Right cardiac atrium (tissue), 5 donors: ENCODE measurements at regions not wholly inside any gene's neighbourhood (a gene's known extent, or its start where the extent isn't known, plus 50 kb on each side); places are given as distances from the start of the nearest gene placed in this dataset.

Source experiments
- ATAC-seq, 2 donors: fragments of 200-7000 bp; cut with Tn5 transposase; one replicate each; pipeline versions ENCODE4 v1.8.0 to v1.9.1; 2020; ENCODE audit warnings: moderate library complexity in 2 of 2, mild to moderate bottlenecking in 1 of 2
- DNase-seq, 3 donors: peaks; one replicate each; pipeline ENCODE4 v3.0.0-alpha.2; 2020
- H3K27ac ChIP-seq: one replicate; pipeline ENCODE4 v1.5.1; 2013; ENCODE audit warnings: mild to moderate bottlenecking, low read length, control low read depth, moderate library complexity
- H3K27me3 ChIP-seq: one replicate; pipeline ENCODE4 v1.6.1; 2013; ENCODE audit not compliant: control insufficient read depth, insufficient read depth
- H3K4me1 ChIP-seq: one replicate; pipeline ENCODE4 v1.6.1; 2013; ENCODE audit warnings: low read length; ENCODE audit not compliant: control insufficient read depth, insufficient read depth
- H3K4me3 ChIP-seq: one replicate; pipeline ENCODE4 v1.5.1; 2013; ENCODE audit warnings: low read length, control low read depth
- H3K9me3 ChIP-seq: one replicate; pipeline ENCODE4 v1.6.1; 2013; ENCODE audit warnings: low read length; ENCODE audit not compliant: control insufficient read depth
- WGBS: extraction: QIAGEN DNeasy Blood & Tissue Kit; methylation state at CpG from one replicate; pipeline ENCODE4 v1.1.7; 2013; 5-methylcytosine and 5-hydroxymethylcytosine counted together
- intact Hi-C, 4 donors: fragments of 100-400 bp; cut with DNase I; formaldehyde crosslinking; loops; one replicate each; pipeline versions ENCODE4 v1.11.0 to v1.14.0; 2022 to 2023
- donor health status: healthy with polysubstance abuse.
- donor health status: DM: no; HTN: yes; CAD: no.
- donor health status: DM: no; HTN: no; CAD: no.
- donor health status: DM: no; HTN: yes; CAD: no; lungs with severe emphysema.
- donor health status: DM: yes; HTN: yes; CAD: no.

GRCh38 chr9:75824816-75825568, 65.5 kb upstream of the PCSK5 start:
- no peak overlapping the region for H3K27ac ChIP-seq
- ATAC-seq (no peak), DNase-seq (no peak)
- H3K9me3 ChIP-seq: no peaks in the 10 kb centered on the region
- H3K4me1 ChIP-seq: no peaks in the 10 kb centered on the region
- intact Hi-C loops: no loop called here
- H3K4me3 ChIP-seq: no peak overlapping the region
- 71% methylated on average over 3 of the region's 3 CpGs for WGBS
- no peaks in the 10 kb centered on the region for H3K27me3 ChIP-seq

GRCh38 chr9:75826314-75826713, 64.2 kb upstream of the PCSK5 start:
- intact Hi-C loops: no loop called here
- ATAC-seq (no peak), DNase-seq (peak in 1 of 3 donors; percentile 42)
- H3K27ac ChIP-seq: no peak overlapping the region
- WGBS: 54% methylated on average over 2 of the region's 2 CpGs
- H3K27me3 ChIP-seq: no peaks in the 10 kb centered on the region
- H3K4me1 ChIP-seq: no peaks in the 10 kb centered on the region
- H3K4me3 ChIP-seq: no peak overlapping the region
- H3K9me3 ChIP-seq: no peaks in the 10 kb centered on the region

- Histone ChIP-seq H3K27me3 (no peaks in the 10 kb centered on the region), H3K9me3 (no peaks in the 10 kb centered on the region), H3K27ac (no peak overlapping the region), H3K4me3 (no peak overlapping the region), H3K4me1 (no peaks in the 10 kb centered on the region)
- intact Hi-C loops: no loop called here
- DNase-seq (no peak), ATAC-seq (no peak)
These were observed 60.2 kb upstream of the PCSK5 start for GRCh38 chr9:75830303-75830702.

DNA sequence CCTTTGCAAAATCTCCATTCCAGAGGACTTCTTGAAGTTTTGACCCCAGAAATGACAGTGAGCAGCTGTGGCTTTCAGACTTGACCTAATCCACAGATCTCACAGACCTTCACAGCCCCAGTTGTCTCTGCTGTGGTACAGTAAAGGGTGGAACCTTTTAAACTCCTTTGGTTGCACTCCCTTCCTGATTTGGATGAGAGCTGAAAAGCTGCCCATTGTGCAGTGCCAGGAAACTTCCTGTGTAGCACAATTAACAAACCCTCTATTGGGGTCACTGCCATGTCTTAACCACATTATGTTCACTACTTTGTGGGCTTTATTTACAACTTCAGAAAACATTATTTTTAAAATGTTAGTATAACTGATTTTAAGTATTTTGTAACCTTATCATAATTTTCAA, 56.7 kb upstream of the PCSK5 start:
- DNase-seq (no peak), ATAC-seq (no peak)
- Histone ChIP-seq H3K9me3 (no peaks in the 10 kb centered on the region), H3K27ac (no peak overlapping the region), H3K4me1 (no peaks in the 10 kb centered on the region), H3K27me3 (no peaks in the 10 kb centered on the region), H3K4me3 (no peak overlapping the region)
- intact Hi-C loops: no loop called here

DNA sequence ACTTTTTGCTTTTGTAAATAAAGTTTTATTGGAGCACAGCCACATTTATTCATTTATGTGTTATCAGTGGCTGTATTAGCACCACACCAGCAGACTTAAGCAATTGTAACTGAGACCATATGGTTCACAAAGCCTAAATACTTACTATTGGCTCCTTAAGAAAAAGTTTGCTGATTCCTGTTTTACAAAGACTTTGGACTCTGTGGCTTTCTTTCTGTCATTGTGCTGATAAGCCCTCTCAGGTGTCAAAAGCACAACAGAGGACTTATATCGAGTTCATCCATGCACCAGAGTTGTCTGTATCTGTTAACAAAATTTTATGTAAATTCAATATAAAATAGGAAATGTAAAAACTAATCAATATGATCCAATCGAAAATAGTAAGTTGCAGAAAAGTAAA, 55.6 kb upstream of the PCSK5 start:
- WGBS: 78% methylated on average over 2 of the region's 2 CpGs
- intact Hi-C loops: no loop called here
- ATAC-seq: no peak

More for the DNA sequence above, 55.6 kb upstream of the PCSK5 start:
- H3K27me3 ChIP-seq: no peaks in the 10 kb centered on the region
- no peak overlapping the region for H3K27ac ChIP-seq
- no peak overlapping the region for H3K4me3 ChIP-seq
- DNase-seq: no peak
- H3K4me1 ChIP-seq: no peaks in the 10 kb centered on the region
- no peaks in the 10 kb centered on the region for H3K9me3 ChIP-seq
